HUDEP-2 (cell line): ENCODE measurements at regions not wholly inside any gene's neighbourhood (a gene's known extent, or its start where the extent isn't known, plus 50 kb on each side); places are given as distances from the start of the nearest gene placed in this dataset.

Experiments
- DNase-seq, 76 experiments: peaks; one replicate each; lab custom pipeline; 2025; ENCODE audit not compliant: unreplicated experiment in 76 of 76; lab: John Stamatoyannopoulos, UW

DNA sequence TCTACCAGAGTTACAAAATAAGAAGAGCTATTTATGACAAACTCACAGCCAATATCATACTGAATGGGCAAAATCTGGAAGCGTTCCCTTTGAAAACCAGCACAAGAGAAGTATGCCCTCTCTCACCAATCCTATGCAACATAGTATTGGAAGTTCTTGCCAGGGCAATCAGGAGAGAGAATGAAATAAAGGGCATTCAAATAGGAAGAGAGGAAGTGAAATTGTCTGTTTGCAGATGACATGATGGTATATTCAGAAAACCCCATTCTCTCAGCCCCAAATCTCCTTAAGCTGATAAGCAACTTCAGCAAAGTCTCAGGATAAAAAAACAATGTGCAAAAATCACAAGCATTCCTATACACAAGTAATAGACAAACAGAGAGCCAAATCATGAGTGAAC, 1169.5 kb downstream of the AMY1C start:
- no peak for DNase-seq

DNA sequence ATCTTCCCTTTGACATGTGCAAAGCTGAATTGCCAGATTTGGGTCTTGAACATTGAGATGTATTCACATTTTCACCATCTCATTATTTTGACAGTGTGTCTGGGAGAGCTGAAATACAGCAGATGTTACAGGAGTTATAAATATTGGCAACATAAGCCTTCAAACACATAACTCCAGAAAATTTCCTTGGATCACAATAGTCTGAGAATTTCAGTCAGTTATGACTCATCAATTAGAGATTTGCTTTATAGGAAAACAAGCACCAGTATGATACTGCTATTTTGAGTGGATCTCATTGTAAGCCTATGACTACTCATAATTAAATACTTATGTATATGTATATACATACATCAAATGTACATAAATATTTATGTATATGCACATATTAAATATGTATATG, 1171.8 kb downstream of the AMY1C start:
- no peak for DNase-seq

DNA sequence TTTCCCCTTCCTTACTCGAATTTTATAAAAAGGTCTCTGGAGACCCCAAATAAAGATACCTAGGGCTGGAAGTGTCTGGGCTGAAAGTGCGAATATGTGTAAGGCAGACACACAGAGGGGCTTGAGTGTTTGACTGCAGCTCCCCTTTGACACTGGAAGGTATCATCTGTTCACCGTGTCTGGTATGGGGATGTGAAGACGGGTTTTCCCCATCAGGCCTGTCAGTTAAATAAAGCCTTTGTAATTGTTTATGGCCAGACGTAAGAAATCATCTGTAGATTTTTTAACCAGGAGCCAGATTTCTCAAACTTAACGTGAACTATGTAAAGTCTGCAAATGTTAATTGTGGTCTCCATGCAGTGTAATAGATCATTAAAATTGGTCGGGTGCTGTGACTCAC, 1173.4 kb downstream of the AMY1C start:
- DNase-seq, result no peak

DNA sequence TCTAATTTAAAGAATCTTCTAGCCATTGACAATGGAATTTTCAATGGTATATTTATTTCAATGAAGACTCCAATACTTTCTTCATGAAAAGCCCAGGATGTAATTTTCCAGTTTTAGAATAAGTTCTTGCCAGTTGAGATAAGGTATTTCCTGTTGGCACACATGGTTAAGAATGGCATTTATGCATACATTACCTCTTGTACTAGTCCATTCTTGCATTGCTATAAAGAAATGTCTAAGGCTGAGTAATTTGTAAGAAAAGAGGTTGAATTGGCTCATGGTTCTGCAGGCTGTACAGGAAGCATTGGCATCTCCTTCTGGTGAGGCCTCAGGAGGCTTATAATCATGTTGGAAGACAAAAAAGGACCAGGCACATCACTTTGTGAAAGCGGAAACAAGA, 1179.6 kb downstream of the AMY1C start:
- DNase-seq, result no peak

DNA sequence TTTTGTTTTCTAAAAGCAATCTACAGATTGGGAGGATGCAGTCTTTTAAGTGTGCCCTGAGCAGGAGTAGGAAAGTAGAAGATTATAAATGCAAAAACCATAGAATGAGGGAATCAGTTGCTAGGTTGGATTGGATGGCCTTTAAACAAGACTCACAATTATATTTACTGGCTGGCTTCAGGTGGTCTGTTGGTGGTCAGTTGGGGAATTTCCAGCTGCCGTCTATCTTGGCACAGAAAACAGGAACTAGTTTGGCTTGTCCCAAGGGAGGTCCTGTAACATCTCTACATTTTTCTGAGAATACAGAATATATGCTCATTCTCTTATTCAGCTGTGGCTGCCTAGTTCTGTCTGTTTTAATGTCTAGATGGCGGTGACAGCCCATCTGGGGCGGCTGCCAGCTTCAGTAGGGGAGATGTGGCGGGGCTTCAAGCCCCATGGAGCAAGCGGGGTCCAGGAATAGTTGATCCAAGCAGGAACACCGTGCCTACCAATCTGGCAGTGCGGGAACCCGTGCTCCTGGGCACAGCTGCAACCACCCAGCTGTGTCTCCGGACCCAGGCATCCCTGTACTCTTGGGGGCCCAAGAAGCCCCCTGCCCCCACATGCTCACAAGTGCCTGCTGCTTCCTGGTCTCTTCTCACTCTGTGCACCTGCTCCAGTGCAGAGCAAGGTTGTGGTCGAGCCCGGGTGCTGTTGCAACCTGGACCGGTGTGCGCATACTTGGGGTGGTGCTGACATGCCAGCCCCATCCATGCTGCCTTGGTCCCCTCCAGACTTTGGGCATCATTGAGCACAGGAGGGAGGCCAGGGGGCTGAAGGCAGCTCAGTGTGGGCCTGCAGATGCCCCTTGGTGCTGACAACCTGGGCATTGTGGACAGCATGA, 1182.6 kb downstream of the AMY1C start:
- DNase-seq, result no peak

DNA sequence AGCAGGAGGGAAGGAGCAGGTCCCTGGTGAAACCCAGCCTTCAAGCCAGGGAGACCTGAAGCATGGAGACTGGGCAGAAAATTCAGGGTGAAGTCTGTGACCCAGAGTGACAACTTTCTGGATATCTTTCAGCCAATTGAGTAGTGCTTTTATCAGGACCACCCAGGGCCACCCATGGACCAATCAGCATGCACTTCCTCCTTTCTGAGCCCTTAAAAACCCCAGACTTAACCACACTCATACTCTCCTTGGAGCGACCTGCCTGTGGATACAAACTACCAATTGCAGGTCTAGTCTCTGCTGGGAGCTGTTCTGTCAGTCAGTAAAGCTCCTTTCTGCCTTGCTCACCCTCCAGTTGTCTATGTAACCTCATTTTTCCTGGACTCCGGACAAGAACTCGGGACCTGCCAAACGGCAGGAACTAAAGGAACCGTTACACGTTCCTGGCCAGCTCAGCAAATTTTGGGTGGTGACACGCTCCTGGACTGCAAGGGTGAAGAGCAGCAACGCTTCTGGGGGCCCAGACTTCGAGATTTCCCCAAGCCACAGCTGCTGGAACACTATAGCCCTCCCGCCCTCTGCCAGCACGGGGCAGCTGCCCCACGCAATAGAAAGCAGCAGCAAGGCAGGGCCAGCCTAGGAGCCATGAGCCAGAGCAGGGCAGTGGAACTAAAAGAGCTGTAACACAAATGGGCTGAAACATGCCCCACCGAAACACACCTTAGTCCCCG, 1183.4 kb downstream of the AMY1C start:
- DNase-seq, result no peak

DNA sequence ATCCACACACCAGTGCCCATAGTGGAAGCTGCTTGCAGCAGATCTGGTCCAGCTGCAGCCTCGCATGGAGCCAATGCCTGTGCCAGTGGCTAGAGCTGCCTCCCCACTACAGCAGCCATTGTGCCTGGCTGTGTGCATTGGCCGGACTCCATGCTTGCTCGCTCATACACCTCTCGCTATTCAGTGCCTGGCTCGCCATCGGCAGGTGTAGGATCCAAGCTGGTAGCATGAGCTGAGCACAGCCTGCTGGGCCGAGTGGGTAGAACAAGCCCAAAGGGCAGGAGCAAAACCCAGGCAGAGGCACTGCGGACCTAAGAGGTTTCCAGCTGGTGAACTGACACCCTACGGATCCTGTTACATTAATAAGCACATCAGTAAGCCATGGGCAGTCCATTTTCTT, 1184.1 kb downstream of the AMY1C start:
- DNase-seq, result no peak

DNA sequence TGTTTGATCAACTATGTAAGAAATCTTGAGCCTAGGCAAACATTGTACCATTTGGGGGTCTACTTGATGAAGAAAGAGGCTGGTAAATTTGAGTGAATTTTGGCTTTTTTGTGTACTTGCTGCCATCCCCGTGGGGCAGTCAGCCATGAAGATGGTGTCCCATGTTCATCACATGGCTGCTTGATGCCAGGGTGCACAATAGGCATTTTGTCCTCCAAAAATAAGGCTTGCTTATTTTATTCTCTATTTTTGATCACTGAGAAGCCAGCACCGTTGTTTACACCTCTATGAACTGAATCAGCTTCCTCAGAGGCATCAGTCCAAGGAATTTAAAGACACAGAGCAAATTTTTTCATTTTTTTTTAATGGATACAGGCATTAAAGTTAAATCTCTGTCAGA, 1195.7 kb downstream of the AMY1C start:
- DNase-seq, result no peak

DNA sequence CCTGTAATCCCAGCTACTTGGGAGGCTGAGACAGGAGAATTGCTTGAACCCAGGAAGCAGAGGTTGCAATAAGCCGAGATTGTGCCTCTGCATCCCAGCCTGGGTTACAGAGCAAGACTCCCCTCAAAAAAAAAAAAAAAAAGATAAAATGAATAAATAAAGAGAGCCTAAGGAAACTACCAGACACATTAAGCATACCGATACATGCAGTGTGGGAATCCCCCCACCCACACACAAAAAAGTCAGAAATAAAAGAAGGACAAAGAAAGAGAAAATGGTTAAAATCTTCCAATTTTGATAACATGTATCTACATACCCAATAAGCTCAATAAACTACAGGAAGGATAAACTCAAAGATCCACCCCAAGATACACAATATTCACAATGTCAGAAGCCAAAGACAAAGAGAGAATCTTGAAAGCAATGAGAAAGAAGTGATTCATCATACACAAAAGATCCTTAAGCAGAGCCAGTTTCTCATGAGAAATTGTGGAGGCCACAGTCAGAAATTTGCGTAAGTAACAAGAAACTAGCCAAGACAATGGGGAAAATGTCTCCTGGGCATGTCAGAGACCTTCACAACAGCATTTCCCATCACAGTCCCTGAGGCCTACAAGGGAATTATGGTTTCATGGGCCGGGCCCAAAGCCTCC, 1197.0 kb downstream of the AMY1C start:
- DNase-seq, result no peak

DNA sequence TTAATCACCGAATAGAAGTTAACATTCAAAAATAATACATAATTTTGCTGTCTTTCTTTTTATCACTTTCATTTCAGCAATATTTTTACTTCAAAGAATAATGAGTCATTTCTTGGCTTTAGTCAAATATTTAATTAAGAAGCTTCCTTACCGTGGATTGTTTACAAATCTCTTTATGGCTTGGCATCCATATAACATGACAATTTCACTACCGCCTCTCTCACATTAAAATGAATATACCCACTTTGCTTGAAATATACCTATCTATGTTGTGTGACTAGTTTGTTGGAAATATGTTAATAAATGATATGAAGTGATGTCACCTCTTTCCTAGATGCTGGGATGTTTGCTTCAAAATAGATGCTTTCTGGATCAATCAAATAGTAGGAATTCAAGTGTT, 1203.9 kb downstream of the AMY1C start:
- no peak for DNase-seq

DNA sequence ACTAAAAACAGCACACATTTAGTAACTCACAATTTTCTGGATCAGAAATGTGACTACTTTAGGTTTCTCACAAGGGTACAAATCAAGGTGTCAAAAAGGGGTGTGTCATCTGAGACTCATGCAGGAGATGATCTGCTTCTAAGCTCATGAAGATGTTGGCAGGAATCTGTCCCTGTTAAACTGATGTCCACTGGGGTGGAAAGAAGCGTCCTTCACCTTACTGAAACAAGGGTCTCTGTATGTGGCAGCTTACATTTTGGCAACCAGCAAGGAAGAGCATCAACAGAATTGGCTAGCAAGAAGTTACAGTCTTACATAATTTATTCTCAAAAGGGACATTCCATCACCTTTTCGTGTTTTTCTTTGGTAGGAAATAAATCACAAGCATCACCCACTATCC, 1223.8 kb downstream of the AMY1C start:
- DNase-seq, result no peak

DNA sequence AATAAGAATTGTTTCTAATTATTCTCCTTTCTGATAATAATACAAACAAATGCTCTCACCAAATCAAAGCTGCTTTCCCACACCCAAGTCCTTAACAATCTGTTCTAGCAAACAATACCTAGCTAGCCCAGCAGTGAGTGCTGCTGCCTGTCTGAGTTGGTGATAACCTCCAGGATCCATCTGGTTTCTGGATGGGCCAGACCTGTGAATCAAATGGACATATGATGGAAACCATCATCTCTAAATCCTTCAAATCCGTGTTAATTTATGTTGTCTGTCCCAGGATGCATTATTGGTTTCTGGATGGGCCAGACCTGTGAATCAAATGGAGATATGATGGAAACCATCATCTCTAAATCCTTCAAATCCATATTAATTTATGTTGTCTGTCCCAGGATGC, 1230.0 kb downstream of the AMY1C start:
- DNase-seq, result no peak

DNA sequence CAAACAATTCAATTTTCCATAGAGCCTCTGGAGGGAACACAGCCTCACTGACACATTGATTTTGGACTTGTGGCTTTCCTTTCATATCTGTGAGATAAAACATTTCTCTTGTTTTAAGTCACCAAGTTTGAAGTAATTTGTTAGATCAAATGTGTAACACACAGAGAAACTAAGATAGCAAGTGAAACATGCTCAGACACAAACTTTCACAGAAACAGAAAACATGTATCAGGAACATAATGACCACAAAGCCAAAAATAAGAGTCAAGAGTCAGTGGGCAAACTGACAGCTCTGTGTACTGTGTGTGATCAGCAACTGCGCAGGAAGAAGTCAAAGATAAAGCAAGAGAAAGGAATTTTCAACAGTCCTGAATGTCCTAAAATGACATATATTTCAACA, 1237.5 kb downstream of the AMY1C start:
- no peak for DNase-seq

DNA sequence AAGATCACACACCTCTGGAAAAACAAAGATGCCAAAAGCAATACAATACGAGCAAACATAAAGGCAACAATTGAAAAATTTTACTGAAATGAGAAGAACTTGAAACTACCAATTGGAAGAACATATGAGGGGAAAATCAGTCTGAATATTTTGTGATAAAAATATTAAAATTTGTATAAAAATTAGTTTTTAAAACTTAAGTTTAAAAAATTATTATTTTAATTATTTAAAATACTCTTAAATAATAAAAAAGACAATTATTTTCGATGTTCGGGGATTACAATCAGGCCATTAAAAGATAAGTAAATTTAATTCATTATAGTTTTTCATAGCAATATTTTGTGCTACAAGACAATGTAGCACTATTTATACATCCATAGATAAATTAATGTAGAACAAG, 1239.3 kb downstream of the AMY1C start:
- DNase-seq, result no peak

DNA sequence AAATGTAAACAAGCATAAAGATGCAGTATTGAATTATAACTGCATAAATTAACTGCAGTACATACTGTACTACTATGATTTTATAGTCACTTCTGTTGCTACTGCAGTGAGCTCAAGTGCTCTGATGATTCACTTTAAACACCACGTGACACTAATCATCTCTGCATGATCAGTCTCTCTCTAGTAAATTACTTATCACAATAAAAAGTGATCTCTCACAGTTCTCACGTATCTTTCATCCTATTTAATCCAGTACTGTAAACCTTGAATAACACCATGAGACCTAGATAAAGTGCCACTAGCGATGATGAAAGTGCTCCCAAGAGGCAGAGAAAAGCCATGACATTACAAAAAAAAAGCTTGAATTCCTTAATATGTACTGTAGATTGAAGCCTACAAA, 1242.0 kb downstream of the AMY1C start:
- peak in 3 of 76 experiments; percentile 1 to 45 (median 23) for DNase-seq

DNA sequence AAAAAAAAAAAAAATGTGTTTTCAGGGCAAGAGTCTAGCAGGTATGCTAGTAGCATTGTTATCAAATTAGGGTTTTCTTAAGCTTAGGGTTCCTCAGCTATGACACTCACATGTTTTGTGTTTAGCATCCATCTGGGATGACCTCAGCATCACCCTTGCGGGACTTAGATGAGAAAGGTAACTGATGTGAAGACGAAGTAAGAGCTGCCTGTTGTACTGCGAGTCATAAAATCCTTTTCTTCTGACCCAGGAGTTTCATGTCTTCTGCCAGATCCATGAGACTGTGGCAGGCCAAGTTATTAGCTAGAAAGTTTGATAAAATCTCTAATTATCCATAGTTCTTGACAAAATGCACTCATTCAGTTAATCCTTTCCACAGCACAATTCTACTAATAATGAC, 1251.1 kb downstream of the AMY1C start:
- DNase-seq, result no peak

DNA sequence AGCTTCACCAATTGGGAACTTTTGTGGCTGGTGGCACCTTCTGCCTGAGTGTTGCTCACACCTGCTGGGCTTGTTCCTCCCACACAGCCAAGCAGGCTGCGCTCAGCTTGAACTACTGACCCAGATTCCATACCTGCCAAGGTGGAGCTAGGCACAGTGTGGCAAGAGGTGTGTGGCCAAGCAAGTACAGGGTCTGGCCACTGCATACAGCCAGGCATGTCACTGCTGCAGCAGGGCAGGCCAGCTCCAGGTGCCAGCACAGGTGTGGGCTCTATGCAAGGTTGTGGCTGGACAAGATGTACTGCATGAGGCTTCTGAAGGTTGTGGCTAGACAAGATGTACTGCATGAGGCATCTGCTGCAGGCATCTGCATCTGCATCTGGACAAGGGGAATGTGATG, 1254.8 kb downstream of the AMY1C start:
- no peak for DNase-seq

DNA sequence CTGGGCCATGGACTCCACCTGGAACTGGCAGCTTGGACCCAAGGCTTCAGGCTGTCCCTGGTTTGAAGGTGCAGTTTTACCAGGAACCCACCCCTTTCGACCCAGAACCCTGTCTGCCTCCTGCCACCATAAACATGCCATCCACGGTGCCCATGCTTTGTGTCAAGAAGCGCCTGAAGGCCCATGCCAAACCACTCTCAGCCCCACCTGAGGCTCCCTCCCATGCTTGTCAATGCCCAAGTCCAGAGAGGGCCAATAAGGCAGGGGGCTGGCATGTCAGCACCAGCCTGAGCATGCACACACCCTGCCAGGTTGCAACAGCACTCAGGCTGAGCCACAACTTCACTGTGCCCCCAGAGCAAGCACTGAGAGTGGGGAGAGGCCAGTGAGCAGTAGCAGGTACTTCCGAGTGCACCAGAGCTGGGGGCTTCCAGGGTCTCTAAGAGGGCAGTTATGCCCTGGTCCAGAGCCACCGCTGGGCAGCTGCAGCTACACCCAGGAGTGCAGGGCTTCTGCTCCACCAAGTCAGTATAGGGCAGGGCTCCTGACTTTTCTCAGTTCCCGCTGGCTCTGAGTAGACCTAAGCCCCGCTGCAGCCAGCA, 1256.0 kb downstream of the AMY1C start:
- DNase-seq, result no peak

DNA sequence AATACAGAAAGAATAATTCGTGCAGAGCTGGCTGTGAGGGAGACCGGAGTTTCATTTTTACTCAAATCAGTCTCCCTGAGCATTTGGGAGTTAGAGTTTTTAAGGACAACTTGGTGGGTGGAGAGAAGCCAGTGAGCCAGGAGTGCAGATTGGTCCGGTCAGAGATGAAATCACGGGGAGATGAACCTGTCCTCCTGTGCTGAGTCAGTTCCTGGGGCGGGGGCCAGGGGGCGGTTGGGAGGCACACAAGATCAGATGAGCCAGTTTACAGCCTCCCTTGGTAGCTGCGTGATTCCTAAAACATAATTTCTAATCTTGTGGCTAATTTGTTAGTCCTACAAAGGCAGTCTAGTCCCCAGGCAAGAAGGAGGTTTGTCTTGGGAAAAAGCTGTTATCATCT, 1267.9 kb downstream of the AMY1C start:
- DNase-seq, result no peak

DNA sequence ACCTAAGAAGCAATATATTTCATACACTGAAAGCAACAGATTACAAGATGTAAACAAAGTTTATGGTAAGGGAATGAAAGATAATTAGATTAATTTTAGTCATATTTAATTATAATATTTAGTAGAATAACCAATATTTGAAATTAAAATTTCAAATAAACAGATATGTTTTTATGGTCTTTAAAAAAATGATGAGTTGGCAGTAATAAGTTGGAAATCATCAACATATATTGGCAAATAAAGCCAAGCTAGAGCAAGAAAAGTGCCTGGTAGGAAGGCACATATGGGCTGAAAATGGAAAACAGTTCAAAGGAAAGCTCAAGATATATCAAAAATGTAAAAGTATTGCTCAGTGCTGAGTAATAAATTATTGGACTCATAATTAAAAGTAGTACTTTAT, 1274.0 kb downstream of the AMY1C start:
- DNase-seq, result no peak

DNA sequence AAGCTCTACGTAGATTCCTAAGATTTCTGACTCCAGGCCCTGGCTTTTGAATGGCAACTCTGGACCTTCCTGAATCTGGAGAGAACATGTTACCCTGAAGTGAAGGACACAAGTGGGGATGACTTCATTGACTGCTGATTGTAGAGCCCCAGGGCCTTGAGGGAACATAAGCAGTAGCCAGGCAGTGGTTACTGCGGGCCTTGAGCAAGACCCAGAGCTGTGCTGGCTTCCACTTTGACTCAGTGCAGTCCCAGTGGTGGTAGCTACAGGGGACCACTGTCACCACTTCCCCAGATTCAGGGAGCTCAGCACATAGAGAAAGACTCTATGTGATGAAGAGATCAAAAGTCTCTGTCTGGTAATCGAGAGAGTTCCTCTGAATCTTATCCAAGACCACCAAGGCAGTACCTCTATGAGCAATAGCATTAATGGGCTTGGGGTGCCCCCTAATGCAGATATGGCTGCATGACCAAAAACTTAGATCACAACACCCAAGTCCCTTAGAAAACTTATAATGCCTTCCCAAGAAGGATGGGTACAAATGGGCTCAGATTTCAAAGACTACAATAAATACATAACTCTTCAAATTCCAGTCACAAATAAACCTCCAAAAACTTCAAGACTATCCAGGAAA, 1278.3 kb downstream of the AMY1C start:
- DNase-seq, result no peak
